ENCODE measurements at regions not wholly inside any gene's neighbourhood (a gene's known extent, or its start where the extent isn't known, plus 50 kb on each side); places are given as distances from the start of the nearest gene placed in this dataset.

DNA sequence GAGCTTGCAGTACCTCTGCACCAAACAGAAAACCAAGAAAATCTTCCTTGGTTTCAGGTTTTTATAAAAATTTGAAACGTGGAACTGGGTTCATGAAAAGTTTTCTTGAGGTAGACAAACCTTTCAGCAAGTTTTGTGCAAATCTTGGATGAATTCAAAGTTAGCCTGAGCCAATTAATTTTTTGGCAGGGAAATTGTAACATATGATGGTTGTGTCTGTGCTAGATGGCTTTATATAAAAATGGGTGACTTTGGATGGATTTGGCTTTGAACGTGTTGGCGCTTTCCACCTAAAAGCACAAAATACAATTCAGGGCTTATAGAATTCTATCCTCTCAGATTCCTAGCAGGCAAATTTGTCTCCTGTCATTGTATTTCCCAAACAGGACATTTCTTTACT lies 524.4 kb downstream of the CAAP1 start:
- TF ChIP-seq TEAD4 (IDR thresholded peaks at IDR 0.05) (no peak), TCF12 (IDR thresholded peaks at IDR 0.05; ENCODE audit: low read depth) (no peak)

DNA sequence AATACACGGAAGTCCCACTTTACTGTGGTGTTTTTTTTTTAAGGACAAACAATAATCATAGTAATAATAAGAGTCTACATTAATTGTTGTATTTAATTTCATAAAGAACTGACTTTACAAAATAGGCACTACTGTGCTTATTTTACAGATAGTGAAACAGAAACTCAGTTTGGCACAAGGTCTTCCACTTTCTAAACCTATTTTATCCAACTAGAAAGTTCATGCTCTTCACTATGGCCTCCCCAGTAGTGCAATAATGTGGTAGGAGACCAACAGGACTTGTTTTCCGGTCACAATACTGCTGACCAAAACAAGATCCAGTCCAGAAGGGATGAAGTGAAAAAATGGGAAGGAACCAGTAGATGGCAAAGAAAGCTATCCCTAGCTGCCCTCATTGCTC lies 531.6 kb downstream of the CAAP1 start:
- TF ChIP-seq NFIC (IDR thresholded peaks at IDR 0.05) = no peak
- no peak for TF ChIP-seq EGR1 (IDR thresholded peaks at IDR 0.05)
- TF ChIP-seq, protein P1, sequence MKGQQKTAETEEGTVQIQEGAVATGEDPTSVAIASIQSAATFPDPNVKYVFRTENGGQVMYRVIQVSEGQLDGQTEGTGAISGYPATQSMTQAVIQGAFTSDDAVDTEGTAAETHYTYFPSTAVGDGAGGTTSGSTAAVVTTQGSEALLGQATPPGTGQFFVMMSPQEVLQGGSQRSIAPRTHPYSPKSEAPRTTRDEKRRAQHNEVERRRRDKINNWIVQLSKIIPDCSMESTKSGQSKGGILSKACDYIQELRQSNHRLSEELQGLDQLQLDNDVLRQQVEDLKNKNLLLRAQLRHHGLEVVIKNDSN (IDR thresholded peaks at IDR 0.05) = no peak
- TF ChIP-seq, protein P2, sequence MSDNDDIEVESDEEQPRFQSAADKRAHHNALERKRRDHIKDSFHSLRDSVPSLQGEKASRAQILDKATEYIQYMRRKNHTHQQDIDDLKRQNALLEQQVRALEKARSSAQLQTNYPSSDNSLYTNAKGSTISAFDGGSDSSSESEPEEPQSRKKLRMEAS (IDR thresholded peaks at IDR 0.05) = no peak

DNA sequence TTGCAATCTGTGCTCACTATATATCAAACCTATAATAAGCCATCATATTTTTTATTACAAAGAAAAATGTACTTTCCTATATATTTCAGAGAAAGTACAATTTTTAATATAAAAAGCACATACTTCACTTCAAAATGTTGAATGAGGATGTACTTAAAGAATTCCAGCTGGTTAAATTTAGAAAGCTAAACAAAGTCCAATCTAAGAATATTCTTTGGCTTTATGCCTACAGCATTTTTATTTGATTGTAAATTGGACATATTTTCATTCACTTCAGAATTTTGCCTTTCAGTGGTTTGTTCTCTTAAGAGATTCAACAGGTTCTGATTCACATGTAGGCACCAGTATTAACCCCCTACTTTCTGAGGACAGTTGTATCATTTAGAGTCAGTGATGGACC lies 533.8 kb downstream of the CAAP1 start:
- TF ChIP-seq, protein P1 (IDR thresholded peaks at IDR 0.05) = no peak

DNA sequence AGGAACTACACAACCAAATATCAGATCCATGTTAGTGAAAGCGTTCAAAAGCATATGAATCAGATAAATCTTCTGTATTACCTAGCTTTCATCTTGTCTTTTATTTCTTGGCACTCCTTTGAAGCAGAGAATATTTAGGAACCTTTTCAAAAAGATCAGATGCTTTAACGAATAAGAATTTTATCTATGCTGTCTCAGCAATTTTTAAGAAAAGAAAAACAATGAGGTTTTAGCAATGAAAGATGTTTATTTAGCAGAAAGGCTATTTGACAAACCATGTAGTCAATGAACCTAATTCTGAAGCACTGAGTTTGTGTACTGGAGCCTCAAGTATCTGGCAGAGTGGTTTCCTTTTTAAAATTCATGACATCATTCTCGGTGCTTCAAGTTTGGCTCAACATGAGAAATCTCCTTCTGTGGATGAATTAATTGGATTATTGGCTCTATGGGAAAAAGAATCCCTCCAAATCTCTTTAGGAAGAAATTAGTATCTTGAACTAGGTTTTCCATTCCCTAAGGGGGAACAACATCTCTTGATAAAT lies 534.7 kb downstream of the CAAP1 start:
- TF ChIP-seq FOXM1 (IDR thresholded peaks at IDR 0.05; ENCODE audit: borderline replicate concordance, low read depth) = no peak
- TF ChIP-seq, protein P1 (IDR thresholded peaks at IDR 0.05) = no peak
- TF ChIP-seq TEAD4 (IDR thresholded peaks at IDR 0.05) = no peak
- TF ChIP-seq, protein P2 (IDR thresholded peaks at IDR 0.05) = no peak
- TF ChIP-seq, protein P3, sequence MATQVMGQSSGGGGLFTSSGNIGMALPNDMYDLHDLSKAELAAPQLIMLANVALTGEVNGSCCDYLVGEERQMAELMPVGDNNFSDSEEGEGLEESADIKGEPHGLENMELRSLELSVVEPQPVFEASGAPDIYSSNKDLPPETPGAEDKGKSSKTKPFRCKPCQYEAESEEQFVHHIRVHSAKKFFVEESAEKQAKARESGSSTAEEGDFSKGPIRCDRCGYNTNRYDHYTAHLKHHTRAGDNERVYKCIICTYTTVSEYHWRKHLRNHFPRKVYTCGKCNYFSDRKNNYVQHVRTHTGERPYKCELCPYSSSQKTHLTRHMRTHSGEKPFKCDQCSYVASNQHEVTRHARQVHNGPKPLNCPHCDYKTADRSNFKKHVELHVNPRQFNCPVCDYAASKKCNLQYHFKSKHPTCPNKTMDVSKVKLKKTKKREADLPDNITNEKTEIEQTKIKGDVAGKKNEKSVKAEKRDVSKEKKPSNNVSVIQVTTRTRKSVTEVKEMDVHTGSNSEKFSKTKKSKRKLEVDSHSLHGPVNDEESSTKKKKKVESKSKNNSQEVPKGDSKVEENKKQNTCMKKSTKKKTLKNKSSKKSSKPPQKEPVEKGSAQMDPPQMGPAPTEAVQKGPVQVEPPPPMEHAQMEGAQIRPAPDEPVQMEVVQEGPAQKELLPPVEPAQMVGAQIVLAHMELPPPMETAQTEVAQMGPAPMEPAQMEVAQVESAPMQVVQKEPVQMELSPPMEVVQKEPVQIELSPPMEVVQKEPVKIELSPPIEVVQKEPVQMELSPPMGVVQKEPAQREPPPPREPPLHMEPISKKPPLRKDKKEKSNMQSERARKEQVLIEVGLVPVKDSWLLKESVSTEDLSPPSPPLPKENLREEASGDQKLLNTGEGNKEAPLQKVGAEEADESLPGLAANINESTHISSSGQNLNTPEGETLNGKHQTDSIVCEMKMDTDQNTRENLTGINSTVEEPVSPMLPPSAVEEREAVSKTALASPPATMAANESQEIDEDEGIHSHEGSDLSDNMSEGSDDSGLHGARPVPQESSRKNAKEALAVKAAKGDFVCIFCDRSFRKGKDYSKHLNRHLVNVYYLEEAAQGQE (IDR thresholded peaks at IDR 0.05; ENCODE audit: low read depth) = no peak
- no peak for TF ChIP-seq EGR1 (IDR thresholded peaks at IDR 0.05)
- no peak for TF ChIP-seq EP300 (IDR thresholded peaks at IDR 0.05; ENCODE audit: borderline replicate concordance)
- TF ChIP-seq ZBTB7A (IDR thresholded peaks at IDR 0.05; ENCODE audit: low read depth) = no peak
- no peak for TF ChIP-seq CEBPB (IDR thresholded peaks at IDR 0.05)
- TF ChIP-seq YY1 (IDR thresholded peaks at IDR 0.05; ENCODE audit: low read depth) = no peak
- no peak for TF ChIP-seq NFIC (IDR thresholded peaks at IDR 0.05)

DNA sequence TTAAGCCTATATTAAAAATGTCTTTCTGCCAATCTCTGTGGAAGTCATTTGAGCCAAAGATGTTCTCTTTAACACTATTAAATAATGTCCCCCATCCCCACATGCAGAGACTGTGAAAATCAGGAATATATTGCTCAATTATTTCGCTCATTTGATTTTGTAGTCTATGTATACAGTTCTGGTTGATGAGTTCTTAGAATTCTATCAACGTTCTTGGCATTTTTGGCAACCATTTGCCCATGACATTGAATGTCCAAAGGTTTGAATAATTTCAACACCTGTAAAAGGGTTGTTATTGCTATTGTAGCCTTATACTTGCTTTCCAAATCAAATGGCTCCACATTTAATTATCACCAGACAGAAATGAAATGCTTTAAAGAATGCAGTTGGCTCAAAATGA lies 536.1 kb downstream of the CAAP1 start:
- TF ChIP-seq FOXM1 (IDR thresholded peaks at IDR 0.05; ENCODE audit: borderline replicate concordance, low read depth) (peak; percentile 71), CEBPB (IDR thresholded peaks at IDR 0.05) (peak; percentile 72), TEAD4 (IDR thresholded peaks at IDR 0.05) (peak; percentile 94), EP300 (IDR thresholded peaks at IDR 0.05; ENCODE audit: borderline replicate concordance) (peak; percentile 73), TAF1 (IDR thresholded peaks at IDR 0.05; ENCODE audit: low read depth) (no peak), NFIC (IDR thresholded peaks at IDR 0.05) (peak; percentile 51; the same call in 1 of the 2 replicates), TCF12 (IDR thresholded peaks at IDR 0.05; ENCODE audit: low read depth) (peak; percentile 64), CREB1 (IDR thresholded peaks at IDR 0.05; ENCODE audit: low read depth) (no peak), EGR1 (IDR thresholded peaks at IDR 0.05) (no peak)
- TF ChIP-seq, protein P1 (IDR thresholded peaks at IDR 0.05) = no peak

DNA sequence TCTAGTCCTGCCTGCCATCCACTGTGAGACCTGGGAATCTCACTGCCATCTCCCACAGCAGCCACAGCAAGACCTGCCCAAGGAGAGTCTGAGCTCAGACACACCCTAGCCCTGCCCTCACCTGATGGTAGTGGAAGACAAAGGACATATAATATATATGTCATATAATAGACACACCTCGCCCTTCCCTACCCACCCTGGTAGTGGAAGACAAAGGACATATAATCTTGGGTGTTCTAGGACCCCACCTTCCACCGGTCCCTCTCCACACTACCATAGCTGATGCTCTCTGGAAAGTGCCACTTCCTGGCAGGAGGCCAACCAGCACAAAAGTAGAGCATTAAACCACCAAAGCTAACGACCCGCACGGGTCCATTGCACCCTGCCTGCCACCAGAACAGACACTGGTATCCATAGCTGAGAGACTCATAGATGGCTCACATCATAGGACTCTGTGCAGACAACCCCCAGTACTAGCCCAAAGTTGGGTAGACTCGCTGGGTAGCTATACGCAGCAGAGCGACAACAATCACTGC lies 545.6 kb downstream of the CAAP1 start:
- no peak for TF ChIP-seq RAD21 (IDR thresholded peaks at IDR 0.05; ENCODE audit: low read depth)
- TF ChIP-seq, protein P1 (IDR thresholded peaks at IDR 0.05) = no peak
- TF ChIP-seq EGR1 (IDR thresholded peaks at IDR 0.05) = no peak
- no peak for TF ChIP-seq TAF1 (IDR thresholded peaks at IDR 0.05; ENCODE audit: low read depth)
- no peak for TF ChIP-seq TCF12 (IDR thresholded peaks at IDR 0.05; ENCODE audit: low read depth)
- TF ChIP-seq YY1 (IDR thresholded peaks at IDR 0.05; ENCODE audit: low read depth) = no peak
- TF ChIP-seq CREB1 (IDR thresholded peaks at IDR 0.05; ENCODE audit: low read depth) = no peak
- no peak for TF ChIP-seq ZBTB7A (IDR thresholded peaks at IDR 0.05; ENCODE audit: low read depth)
- no peak for TF ChIP-seq CEBPB (IDR thresholded peaks at IDR 0.05)

DNA sequence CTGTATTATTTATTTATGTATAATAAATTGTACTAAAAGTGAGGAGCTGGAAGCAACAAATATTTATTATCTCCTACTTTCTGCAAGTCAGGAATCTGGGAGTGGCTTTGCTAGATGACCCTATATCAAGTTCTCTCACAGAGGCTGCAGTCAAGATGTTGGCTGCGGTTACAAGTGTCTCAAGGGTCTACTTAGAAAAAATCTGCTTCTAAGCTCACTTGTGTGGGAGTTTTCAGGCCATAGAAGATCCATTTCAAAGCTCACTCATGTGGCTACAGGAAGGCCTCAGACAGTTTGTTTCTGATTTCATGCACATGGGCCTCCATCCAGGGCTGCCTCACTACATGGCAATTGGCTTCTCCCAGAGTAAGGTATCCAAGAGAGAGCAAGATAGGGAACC lies 551.1 kb downstream of the CAAP1 start:
- no peak for TF ChIP-seq RAD21 (IDR thresholded peaks at IDR 0.05; ENCODE audit: low read depth)
- TF ChIP-seq EP300 (IDR thresholded peaks at IDR 0.05; ENCODE audit: borderline replicate concordance) = no peak
- TF ChIP-seq, protein P1 (IDR thresholded peaks at IDR 0.05) = no peak
- TF ChIP-seq EGR1 (IDR thresholded peaks at IDR 0.05) = no peak
- TF ChIP-seq TCF12 (IDR thresholded peaks at IDR 0.05; ENCODE audit: low read depth) = no peak
- no peak for TF ChIP-seq CREB1 (IDR thresholded peaks at IDR 0.05; ENCODE audit: low read depth)

Measured in Ishikawa (cell line).